ENCODE measurements at regions not wholly inside any gene's neighbourhood (a gene's known extent, or its start where the extent isn't known, plus 50 kb on each side); places are given as distances from the start of the nearest gene placed in this dataset.
"Not testable (repeated sequence)": the region's sequence is repeated elsewhere in the genome, so short reads cannot be mapped to it uniquely, and the experiment has no call there.

DNA sequence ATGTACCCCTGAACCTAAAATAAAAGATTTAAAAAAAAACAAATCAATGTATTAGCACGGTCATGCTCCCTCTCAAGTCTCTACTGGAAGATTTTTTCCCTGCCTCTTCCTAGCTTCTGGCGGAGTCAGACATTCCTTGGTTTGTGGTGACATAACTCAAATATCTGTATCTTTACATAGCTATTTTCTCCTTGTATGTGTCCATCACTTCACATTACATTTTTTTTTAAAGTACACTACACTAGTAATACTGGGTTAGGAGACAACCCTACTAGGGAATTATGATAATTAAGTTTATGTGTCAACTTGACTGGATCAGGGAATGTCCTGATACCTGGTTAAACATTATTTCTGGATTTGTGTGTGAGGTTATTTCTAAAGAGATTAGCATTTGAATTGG lies 1197.9 kb downstream of the TECRL start:
- no peak overlapping the region for H3K4me3 ChIP-seq (ENCODE audit: low read depth, low read length)
- H3K4me1 ChIP-seq (ENCODE audit: control insufficient read depth, insufficient read depth, low read length): no peaks in the 10 kb centered on the region
- no peak overlapping the region for H3K9ac ChIP-seq (ENCODE audit: low read length)
- H3K9me3 ChIP-seq (ENCODE audit: control insufficient read depth, insufficient read depth, low read depth, low read length): 0 out of 2 replicates have a peak, but pooled peaks cover 4% of the 10 kb centered on the region
- no peak overlapping the region for H3K27ac ChIP-seq (ENCODE audit: low read depth, low read length)
- no peaks in the 10 kb centered on the region for H3K36me3 ChIP-seq (ENCODE audit: control insufficient read depth, insufficient read depth, low read length)
- H3K27me3 ChIP-seq (ENCODE audit: control insufficient read depth, insufficient read depth, low read length): no peaks in the 10 kb centered on the region

DNA sequence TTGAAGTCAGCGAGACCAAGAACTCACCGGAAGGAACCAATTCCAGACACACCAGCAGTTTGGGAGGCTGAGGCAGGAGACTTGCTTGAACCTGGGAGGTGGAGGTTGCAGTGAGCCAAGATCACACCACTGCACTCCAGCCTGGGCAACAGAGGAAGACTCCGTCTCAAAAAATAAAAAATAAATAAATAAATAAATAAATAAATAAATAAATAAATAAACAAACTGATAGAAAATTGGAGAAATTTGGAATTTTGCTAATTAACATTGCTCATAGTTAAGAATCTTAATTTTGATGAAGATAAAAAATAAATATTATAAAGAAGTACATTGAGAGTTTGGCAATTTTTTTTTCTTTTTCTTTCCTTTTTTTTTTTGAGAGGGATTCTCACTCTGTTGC lies 1216.2 kb downstream of the TECRL start:
- H3K27me3 ChIP-seq (ENCODE audit: control insufficient read depth, insufficient read depth, low read length); H3K36me3 ChIP-seq (ENCODE audit: control insufficient read depth, insufficient read depth, low read length); H3K4me1 ChIP-seq (ENCODE audit: control insufficient read depth, insufficient read depth, low read length); H3K27ac ChIP-seq (ENCODE audit: low read depth, low read length); H3K9me3 ChIP-seq (ENCODE audit: control insufficient read depth, insufficient read depth, low read depth, low read length); H3K9ac ChIP-seq (ENCODE audit: low read length); H3K4me3 ChIP-seq (ENCODE audit: low read depth, low read length): not testable (repeated sequence)

DNA sequence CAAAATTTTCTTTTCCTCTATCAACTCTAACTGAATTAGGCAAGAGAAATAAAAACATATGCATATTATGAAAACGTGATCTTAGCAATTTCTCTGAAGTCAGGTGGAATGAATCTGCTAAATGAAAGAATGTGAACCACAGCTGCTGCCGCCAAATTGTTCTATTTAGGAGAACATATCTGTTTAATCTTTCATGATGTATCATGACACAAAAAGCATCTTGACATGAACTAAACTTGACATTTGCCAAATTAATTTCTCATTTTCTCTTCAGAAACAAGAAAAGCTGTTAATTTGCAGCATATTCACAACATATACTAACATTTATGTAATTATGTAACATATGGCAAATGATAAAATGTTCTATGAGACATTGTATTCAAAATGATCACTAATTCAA lies 1237.9 kb downstream of the TECRL start:
- Histone ChIP-seq H3K4me1 (ENCODE audit: control insufficient read depth, insufficient read depth, low read length) (no peaks in the 10 kb centered on the region), H3K27ac (ENCODE audit: low read depth, low read length) (no peak overlapping the region), H3K36me3 (ENCODE audit: control insufficient read depth, insufficient read depth, low read length) (no peaks in the 10 kb centered on the region), H3K9me3 (ENCODE audit: control insufficient read depth, insufficient read depth, low read depth, low read length) (no peaks in the 10 kb centered on the region), H3K4me3 (ENCODE audit: low read depth, low read length) (no peak overlapping the region), H3K27me3 (ENCODE audit: control insufficient read depth, insufficient read depth, low read length) (no peaks in the 10 kb centered on the region), H3K9ac (ENCODE audit: low read length) (no peak overlapping the region)

DNA sequence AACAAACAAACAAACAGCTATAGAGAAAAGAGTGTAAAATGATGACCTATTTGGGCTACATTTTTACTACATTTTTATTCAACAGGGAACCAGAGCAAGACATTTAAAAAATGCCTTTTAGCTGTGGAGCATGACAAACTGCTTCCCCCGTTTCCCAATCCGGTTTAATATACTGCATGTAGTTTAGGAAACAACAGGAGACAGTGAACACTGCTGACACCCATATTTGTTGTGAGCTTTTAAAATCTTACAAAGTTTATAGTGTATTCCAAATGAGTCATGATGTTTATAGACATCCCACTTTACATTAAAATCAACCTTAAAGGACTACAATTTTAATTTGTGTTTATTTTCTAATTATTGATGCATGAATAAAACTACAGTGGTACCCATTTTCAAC lies 1238.3 kb downstream of the TECRL start:
- Histone ChIP-seq H3K9me3 (ENCODE audit: control insufficient read depth, insufficient read depth, low read depth, low read length) (no peaks in the 10 kb centered on the region), H3K36me3 (ENCODE audit: control insufficient read depth, insufficient read depth, low read length) (no peaks in the 10 kb centered on the region), H3K27ac (ENCODE audit: low read depth, low read length) (no peak overlapping the region), H3K9ac (ENCODE audit: low read length) (no peak overlapping the region), H3K27me3 (ENCODE audit: control insufficient read depth, insufficient read depth, low read length) (no peaks in the 10 kb centered on the region), H3K4me3 (ENCODE audit: low read depth, low read length) (no peak overlapping the region), H3K4me1 (ENCODE audit: control insufficient read depth, insufficient read depth, low read length) (no peaks in the 10 kb centered on the region)

DNA sequence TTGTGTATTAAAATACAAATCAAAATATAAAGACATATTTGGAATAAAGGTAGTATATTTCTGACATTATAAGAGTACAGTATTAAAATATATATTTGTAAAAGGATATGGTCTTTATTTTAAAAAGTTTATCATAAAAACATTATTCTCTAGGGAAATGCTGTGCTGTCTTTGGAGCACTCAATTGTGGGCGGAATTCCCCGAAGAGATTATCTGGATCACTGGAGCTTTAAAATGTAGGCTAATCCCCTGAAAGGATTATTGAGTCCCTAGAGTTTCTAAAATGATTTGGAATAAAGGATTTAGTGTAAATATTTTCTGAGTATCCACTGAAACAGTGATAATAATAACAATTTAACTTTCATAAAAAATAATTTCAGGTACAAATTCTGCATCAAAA lies 1239.4 kb downstream of the TECRL start:
- Histone ChIP-seq H3K9me3 (ENCODE audit: control insufficient read depth, insufficient read depth, low read depth, low read length) (no peaks in the 10 kb centered on the region), H3K27me3 (ENCODE audit: control insufficient read depth, insufficient read depth, low read length) (no peaks in the 10 kb centered on the region)

DNA sequence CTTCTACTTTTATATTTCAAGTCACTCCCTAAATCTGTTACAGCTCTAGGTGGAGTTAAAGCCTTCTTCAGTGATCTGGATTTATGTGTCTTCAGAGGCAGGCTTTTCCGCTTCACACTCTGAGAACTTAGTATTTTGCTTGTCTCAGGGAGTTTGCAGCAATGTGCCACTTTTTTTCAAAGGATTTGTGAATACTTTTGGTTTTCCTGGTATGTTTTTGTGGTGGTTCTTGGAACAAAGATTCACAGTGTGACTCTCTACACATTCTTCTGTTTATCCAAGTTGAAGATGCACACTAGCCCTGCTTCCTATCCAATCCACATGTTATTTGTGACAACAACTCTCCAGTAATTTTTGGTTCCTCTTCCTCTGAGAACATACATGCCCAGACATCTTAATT lies 1253.7 kb downstream of the TECRL start:
- H3K9me3 ChIP-seq (ENCODE audit: control insufficient read depth, insufficient read depth, low read depth, low read length): no peaks in the 10 kb centered on the region
- H3K4me1 ChIP-seq (ENCODE audit: control insufficient read depth, insufficient read depth, low read length): no peaks in the 10 kb centered on the region
- H3K27me3 ChIP-seq (ENCODE audit: control insufficient read depth, insufficient read depth, low read length): no peaks in the 10 kb centered on the region
- H3K4me3 ChIP-seq (ENCODE audit: low read depth, low read length): no peak overlapping the region
- H3K27ac ChIP-seq (ENCODE audit: low read depth, low read length): no peak overlapping the region
- H3K36me3 ChIP-seq (ENCODE audit: control insufficient read depth, insufficient read depth, low read length): no peaks in the 10 kb centered on the region
- H3K9ac ChIP-seq (ENCODE audit: low read length): no peak overlapping the region

More for the DNA sequence above, 1239.4 kb downstream of the TECRL start:
- Histone ChIP-seq H3K27ac (ENCODE audit: low read depth, low read length) (no peak overlapping the region), H3K9ac (ENCODE audit: low read length) (no peak overlapping the region), H3K4me1 (ENCODE audit: control insufficient read depth, insufficient read depth, low read length) (no peaks in the 10 kb centered on the region), H3K36me3 (ENCODE audit: control insufficient read depth, insufficient read depth, low read length) (no peaks in the 10 kb centered on the region), H3K4me3 (ENCODE audit: low read depth, low read length) (no peak overlapping the region)

DNA sequence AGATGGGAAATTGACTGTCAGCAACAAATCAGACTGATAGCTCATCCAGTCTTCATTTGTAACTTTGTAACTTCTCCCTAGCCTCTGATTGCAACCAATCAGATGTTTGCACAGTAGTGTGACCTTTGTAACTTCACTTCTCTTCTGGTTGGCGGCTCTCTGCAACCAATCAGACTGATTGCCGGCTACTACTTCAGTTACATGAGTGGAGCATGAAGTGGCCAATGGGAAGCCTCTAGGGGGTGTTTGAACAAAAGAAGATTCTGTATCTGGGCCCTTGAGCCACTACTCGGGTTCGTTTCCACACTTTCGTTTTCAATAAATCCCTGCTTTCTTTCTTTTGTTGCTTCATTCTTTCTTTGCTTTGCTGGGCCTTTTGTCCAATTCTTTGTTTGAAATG lies 1285.8 kb downstream of the TECRL start:
- H3K4me3 ChIP-seq (ENCODE audit: low read depth, low read length): no peak overlapping the region
- no peaks in the 10 kb centered on the region for H3K36me3 ChIP-seq (ENCODE audit: control insufficient read depth, insufficient read depth, low read length)
- no peaks in the 10 kb centered on the region for H3K27me3 ChIP-seq (ENCODE audit: control insufficient read depth, insufficient read depth, low read length)
- no peaks in the 10 kb centered on the region for H3K9me3 ChIP-seq (ENCODE audit: control insufficient read depth, insufficient read depth, low read depth, low read length)
- no peak overlapping the region for H3K9ac ChIP-seq (ENCODE audit: low read length)
- no peaks in the 10 kb centered on the region for H3K4me1 ChIP-seq (ENCODE audit: control insufficient read depth, insufficient read depth, low read length)
- H3K27ac ChIP-seq (ENCODE audit: low read depth, low read length): no peak overlapping the region

DNA sequence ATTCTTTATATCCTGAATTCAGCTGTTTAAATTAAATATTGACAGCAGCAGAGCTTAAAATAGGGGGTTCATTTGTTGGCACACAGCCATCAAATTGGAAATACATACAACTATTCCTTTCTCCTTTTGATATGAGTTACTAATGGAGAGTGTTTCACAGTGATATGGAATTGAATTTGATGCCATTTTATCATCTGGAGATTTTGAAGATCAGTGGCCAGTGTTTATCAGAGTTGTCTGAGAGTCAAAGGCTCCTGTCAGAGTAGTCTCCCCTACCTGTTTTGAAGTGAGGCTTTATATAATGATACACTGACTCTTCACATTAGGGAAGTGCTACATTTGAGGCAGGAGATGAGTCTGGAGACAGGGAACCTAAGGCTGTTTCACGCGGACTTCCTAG lies 1286.3 kb downstream of the TECRL start:
- Histone ChIP-seq H3K27me3 (ENCODE audit: control insufficient read depth, insufficient read depth, low read length) (no peaks in the 10 kb centered on the region), H3K4me3 (ENCODE audit: low read depth, low read length) (no peak overlapping the region), H3K4me1 (ENCODE audit: control insufficient read depth, insufficient read depth, low read length) (no peaks in the 10 kb centered on the region), H3K36me3 (ENCODE audit: control insufficient read depth, insufficient read depth, low read length) (no peaks in the 10 kb centered on the region), H3K9ac (ENCODE audit: low read length) (no peak overlapping the region), H3K27ac (ENCODE audit: low read depth, low read length) (no peak overlapping the region), H3K9me3 (ENCODE audit: control insufficient read depth, insufficient read depth, low read depth, low read length) (no peaks in the 10 kb centered on the region)

DNA sequence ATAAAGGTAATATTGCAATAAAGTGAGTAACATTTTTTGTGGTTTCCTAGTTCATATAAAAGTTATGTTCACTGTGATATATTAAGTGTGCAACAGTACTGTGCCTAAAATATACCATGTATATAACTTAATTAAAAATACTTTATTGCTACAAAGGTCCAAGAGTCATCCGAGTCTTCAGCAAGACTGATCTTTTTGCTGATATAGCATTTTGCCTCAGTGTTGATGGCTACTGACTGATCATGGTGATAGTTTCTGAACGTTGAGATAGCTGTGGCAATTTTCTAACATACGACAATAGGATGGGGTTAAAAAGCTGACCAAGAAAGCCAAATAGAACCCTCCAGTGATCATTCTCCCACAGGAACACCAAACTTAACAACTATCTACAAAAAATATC lies 1302.7 kb downstream of the TECRL start:
- Histone ChIP-seq H3K4me3 (ENCODE audit: low read depth, low read length) (no peak overlapping the region), H3K27ac (ENCODE audit: low read depth, low read length) (no peak overlapping the region)

DNA sequence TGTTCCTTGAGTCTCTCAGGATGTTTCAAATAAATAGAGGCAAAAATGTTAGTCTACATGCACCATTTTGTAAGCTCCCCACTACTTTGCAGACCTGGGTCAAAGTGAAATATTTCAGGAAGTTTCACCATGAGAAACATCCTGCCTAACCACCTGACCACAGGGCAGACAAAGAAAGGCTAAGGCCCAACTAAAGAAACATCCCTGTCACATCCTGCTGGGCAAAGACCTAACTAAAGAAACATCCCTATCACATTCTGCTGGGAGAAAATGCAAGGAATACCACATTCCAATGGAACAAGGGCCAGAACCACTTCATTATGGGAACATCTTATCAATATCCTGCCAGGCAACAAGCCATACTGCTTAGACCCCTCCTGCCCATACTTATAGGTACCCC lies 1303.4 kb downstream of the TECRL start:
- no peaks in the 10 kb centered on the region for H3K27me3 ChIP-seq (ENCODE audit: control insufficient read depth, insufficient read depth, low read length)
- no peaks in the 10 kb centered on the region for H3K9me3 ChIP-seq (ENCODE audit: control insufficient read depth, insufficient read depth, low read depth, low read length)
- H3K9ac ChIP-seq (ENCODE audit: low read length): no peak overlapping the region
- H3K4me3 ChIP-seq (ENCODE audit: low read depth, low read length): no peak overlapping the region
- H3K36me3 ChIP-seq (ENCODE audit: control insufficient read depth, insufficient read depth, low read length): no peaks in the 10 kb centered on the region
- H3K4me1 ChIP-seq (ENCODE audit: control insufficient read depth, insufficient read depth, low read length): no peaks in the 10 kb centered on the region
- H3K27ac ChIP-seq (ENCODE audit: low read depth, low read length): no peak overlapping the region

More for the DNA sequence above, 1302.7 kb downstream of the TECRL start:
- Histone ChIP-seq H3K9me3 (ENCODE audit: control insufficient read depth, insufficient read depth, low read depth, low read length) (no peaks in the 10 kb centered on the region), H3K9ac (ENCODE audit: low read length) (no peak overlapping the region), H3K4me1 (ENCODE audit: control insufficient read depth, insufficient read depth, low read length) (no peaks in the 10 kb centered on the region), H3K27me3 (ENCODE audit: control insufficient read depth, insufficient read depth, low read length) (no peaks in the 10 kb centered on the region), H3K36me3 (ENCODE audit: control insufficient read depth, insufficient read depth, low read length) (no peaks in the 10 kb centered on the region)

DNA sequence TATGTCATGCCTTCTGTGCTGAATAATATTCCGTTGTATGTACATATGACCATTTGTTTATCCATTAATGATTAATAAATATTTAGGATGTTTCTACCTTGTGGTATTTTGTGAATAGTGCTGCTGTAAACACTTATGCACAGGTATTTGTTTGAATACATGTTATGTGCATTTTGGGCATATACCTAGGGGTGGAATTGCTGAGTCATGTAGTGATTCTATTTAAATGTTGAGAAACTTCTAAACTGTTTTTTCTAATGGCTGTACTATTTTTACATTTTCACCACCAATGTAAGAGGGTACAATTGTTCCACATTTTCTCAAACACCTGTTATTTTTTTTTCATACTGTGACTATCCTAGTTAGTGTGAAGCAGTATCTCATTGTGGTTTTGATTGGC lies 1318.6 kb downstream of the TECRL start:
- Histone ChIP-seq H3K9me3 (ENCODE audit: control insufficient read depth, insufficient read depth, low read depth, low read length) (no peaks in the 10 kb centered on the region), H3K36me3 (ENCODE audit: control insufficient read depth, insufficient read depth, low read length) (no peaks in the 10 kb centered on the region), H3K27ac (ENCODE audit: low read depth, low read length) (no peak overlapping the region), H3K27me3 (ENCODE audit: control insufficient read depth, insufficient read depth, low read length) (no peaks in the 10 kb centered on the region), H3K4me1 (ENCODE audit: control insufficient read depth, insufficient read depth, low read length) (no peaks in the 10 kb centered on the region), H3K4me3 (ENCODE audit: low read depth, low read length) (no peak overlapping the region), H3K9ac (ENCODE audit: low read length) (no peak overlapping the region)

DNA sequence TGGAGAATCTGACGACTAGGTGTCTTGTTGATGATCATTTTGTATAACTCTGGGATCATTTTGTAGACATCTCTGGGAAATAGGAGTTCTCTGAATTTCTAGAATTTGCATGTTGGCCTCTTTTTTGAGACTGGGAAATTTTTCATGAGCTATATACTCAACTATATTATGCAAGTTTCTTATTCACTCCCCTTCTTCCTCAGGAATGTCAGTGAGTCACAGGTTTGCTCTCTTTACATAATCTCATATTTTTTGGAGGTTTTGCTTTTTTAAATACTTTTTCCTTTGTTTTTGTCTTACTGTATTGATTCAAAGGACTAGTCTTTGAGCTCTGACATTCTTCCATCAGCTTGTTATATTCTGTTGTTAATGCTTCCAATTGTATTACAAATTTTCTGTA lies 1324.2 kb downstream of the TECRL start:
- Histone ChIP-seq H3K9me3 (ENCODE audit: control insufficient read depth, insufficient read depth, low read depth, low read length) (peaks cover 5% of the 10 kb centered on the region; the same call in 1 of the 2 replicates), H3K27ac (ENCODE audit: low read depth, low read length) (no peak overlapping the region), H3K9ac (ENCODE audit: low read length) (no peak overlapping the region), H3K27me3 (ENCODE audit: control insufficient read depth, insufficient read depth, low read length) (no peaks in the 10 kb centered on the region), H3K4me1 (ENCODE audit: control insufficient read depth, insufficient read depth, low read length) (no peaks in the 10 kb centered on the region), H3K36me3 (ENCODE audit: control insufficient read depth, insufficient read depth, low read length) (no peaks in the 10 kb centered on the region), H3K4me3 (ENCODE audit: low read depth, low read length) (no peak overlapping the region)

Data from HUES6 (cell line).